Colonic mucosa (tissue), 4 donors: ENCODE measurements at regions not wholly inside any gene's neighbourhood (a gene's known extent, or its start where the extent isn't known, plus 50 kb on each side); places are given as distances from the start of the nearest gene placed in this dataset.

Experiments
- DNase-seq: peaks from one replicate; pipeline ENCODE4 v3.0.0-alpha.2; 2020
- H3K27ac ChIP-seq: fragments of 200-600 bp; one replicate; pipeline ENCODE4 v1.8.0; 2021
- H3K27me3 ChIP-seq: fragments of 200-600 bp; one replicate; pipeline ENCODE4 v1.8.0; 2021
- H3K36me3 ChIP-seq: fragments of 200-600 bp; one replicate; pipeline ENCODE4 v1.8.0; 2021
- H3K4me1 ChIP-seq: fragments of 200-600 bp; one replicate; pipeline ENCODE4 v1.8.0; 2021; ENCODE audit warnings: mild to moderate bottlenecking
- H3K4me3 ChIP-seq: fragments of 200-600 bp; one replicate; pipeline ENCODE4 v1.8.0; 2021
- H3K9ac ChIP-seq, 2 donors: one replicate each; pipeline ENCODE4 v1.7.0; 2013; ENCODE audit warnings: control low read depth in 2 of 2, low read depth in 2 of 2, low read length in 2 of 2
- H3K9me3 ChIP-seq: fragments of 200-600 bp; one replicate; pipeline ENCODE4 v1.8.0; 2021
- CTCF ChIP-seq: fragments of 200-600 bp; IDR thresholded peaks from one replicate; pipeline ENCODE4 v1.8.0; 2022; ENCODE audit warnings: antibody characterized with exemption, mild to moderate bottlenecking
- intact Hi-C: fragments of 100-400 bp; cut with DNase I; formaldehyde crosslinking; loops from one replicate; pipeline ENCODE4 v1.14.1; 2022
- donor health status: healthy.
- donor health status: DM: no; HTN: no; CAD: no.
- donor health status: DM: no; HTN: no; CAD: no.

GRCh38 chr6:10219510-10219909 is 195.4 kb downstream of the TFAP2A start:
- H3K27ac ChIP-seq = no peak overlapping the region
- intact Hi-C loops = no loop called here
- DNase-seq = no peak
- no peaks in the 10 kb centered on the region for H3K4me1 ChIP-seq
- TF ChIP-seq CTCF = no peak
- H3K27me3 ChIP-seq = no peaks in the 10 kb centered on the region
- H3K9ac ChIP-seq = no peak overlapping the region
- H3K36me3 ChIP-seq = no peaks in the 10 kb centered on the region
- no peak overlapping the region for H3K4me3 ChIP-seq
- H3K9me3 ChIP-seq = no peaks in the 10 kb centered on the region

- H3K4me1 ChIP-seq = no peaks in the 10 kb centered on the region
- H3K9me3 ChIP-seq = no peaks in the 10 kb centered on the region
- intact Hi-C loops = no loop called here
- H3K4me3 ChIP-seq = no peak overlapping the region
- TF ChIP-seq CTCF = no peak
- no peak overlapping the region for H3K27ac ChIP-seq
- no peak overlapping the region for H3K9ac ChIP-seq
- no peaks in the 10 kb centered on the region for H3K36me3 ChIP-seq
- H3K27me3 ChIP-seq = no peaks in the 10 kb centered on the region
- no peak for DNase-seq
Observed at GRCh38 chr6:10217111-10217510, 197.8 kb downstream of the TFAP2A start.

- no peak overlapping the region for H3K27ac ChIP-seq
- no peak overlapping the region for H3K9ac ChIP-seq
- no peaks in the 10 kb centered on the region for H3K4me1 ChIP-seq
- no peaks in the 10 kb centered on the region for H3K36me3 ChIP-seq
- TF ChIP-seq CTCF = no peak
- DNase-seq = no peak
- H3K27me3 ChIP-seq = no peaks in the 10 kb centered on the region
- no peaks in the 10 kb centered on the region for H3K9me3 ChIP-seq
- no peak overlapping the region for H3K4me3 ChIP-seq
- intact Hi-C loops = no loop called here
Observed at GRCh38 chr6:10215326-10216110, 199.4 kb downstream of the TFAP2A start.

- H3K27ac ChIP-seq = no peak overlapping the region
- intact Hi-C loops = no loop called here
- DNase-seq = no peak
- no peak overlapping the region for H3K9ac ChIP-seq
- H3K36me3 ChIP-seq = no peaks in the 10 kb centered on the region
- no peak for TF ChIP-seq CTCF
- no peaks in the 10 kb centered on the region for H3K9me3 ChIP-seq
- H3K4me3 ChIP-seq = no peak overlapping the region
- no peaks in the 10 kb centered on the region for H3K4me1 ChIP-seq
- H3K27me3 ChIP-seq = no peaks in the 10 kb centered on the region
Observed at GRCh38 chr6:10210052-10210451, 204.8 kb downstream of the TFAP2A start.

- Histone ChIP-seq H3K9ac (no peak overlapping the region), H3K4me1 (no peaks in the 10 kb centered on the region), H3K27ac (no peak overlapping the region), H3K9me3 (no peaks in the 10 kb centered on the region), H3K27me3 (no peaks in the 10 kb centered on the region), H3K36me3 (no peaks in the 10 kb centered on the region), H3K4me3 (no peak overlapping the region)
- no peak for TF ChIP-seq CTCF
- intact Hi-C loops = no loop called here
- DNase-seq = no peak
Observed at GRCh38 chr6:10205892-10206291, 209.0 kb downstream of the TFAP2A start.
